ENCODE measurements at regions not wholly inside any gene's neighbourhood (a gene's known extent, or its start where the extent isn't known, plus 50 kb on each side); places are given as distances from the start of the nearest gene placed in this dataset.

- no peaks in the 10 kb centered on the region for H3K27me3 Mint-ChIP-seq (ENCODE audit: insufficient read depth)
- peaks cover 6% of the 10 kb centered on the region; the same call in 1 of the 2 replicates for H3K36me3 Mint-ChIP-seq (ENCODE audit: low read depth)
- no peak for DNase-seq
- H3K4me1 Mint-ChIP-seq (ENCODE audit: low read depth): no peaks in the 10 kb centered on the region
- H3K27ac Mint-ChIP-seq: no peak overlapping the region
- H3K4me3 Mint-ChIP-seq: no peak overlapping the region
- no peak for TF ChIP-seq CTCF (IDR thresholded peaks at IDR 0.05)
- peaks cover 24% of the 10 kb centered on the region for H3K9me3 Mint-ChIP-seq
Measured at GRCh38 chr13:67943116-67943515, 713.0 kb upstream of the PCDH9 start.

GRCh38 chr13:67935626-67936025 is 705.5 kb upstream of the PCDH9 start:
- no peak for TF ChIP-seq CTCF (IDR thresholded peaks at IDR 0.05)
- no peaks in the 10 kb centered on the region for H3K4me1 Mint-ChIP-seq (ENCODE audit: low read depth)
- no peak overlapping the region for H3K4me3 Mint-ChIP-seq

GRCh38 chr13:67934617-67935330 is 704.6 kb upstream of the PCDH9 start:
- Mint-ChIP-seq H3K4me3 (no peak overlapping the region), H3K27ac (no peak overlapping the region), H3K36me3 (ENCODE audit: low read depth) (no peaks in the 10 kb centered on the region), H3K27me3 (ENCODE audit: insufficient read depth) (no peaks in the 10 kb centered on the region), H3K4me1 (ENCODE audit: low read depth) (no peaks in the 10 kb centered on the region), H3K9me3 (peaks cover 42% of the 10 kb centered on the region)
- no peak for DNase-seq
- TF ChIP-seq CTCF (IDR thresholded peaks at IDR 0.05): no peak

More at GRCh38 chr13:67935626-67936025, 705.5 kb upstream of the PCDH9 start:
- Mint-ChIP-seq H3K27me3 (ENCODE audit: insufficient read depth) (no peaks in the 10 kb centered on the region), H3K27ac (no peak overlapping the region), H3K36me3 (ENCODE audit: low read depth) (no peaks in the 10 kb centered on the region), H3K9me3 (peaks cover 42% of the 10 kb centered on the region)
- no peak for DNase-seq

- Mint-ChIP-seq H3K4me3 (no peak overlapping the region), H3K27me3 (ENCODE audit: insufficient read depth) (no peaks in the 10 kb centered on the region), H3K36me3 (ENCODE audit: low read depth) (no peaks in the 10 kb centered on the region), H3K9me3 (peaks cover 39% of the 10 kb centered on the region), H3K4me1 (ENCODE audit: low read depth) (no peaks in the 10 kb centered on the region), H3K27ac (no peak overlapping the region)
- TF ChIP-seq CTCF (IDR thresholded peaks at IDR 0.05): no peak
- no peak for DNase-seq
Measured at GRCh38 chr13:67932991-67933390, 702.9 kb upstream of the PCDH9 start.

GRCh38 chr13:67917291-67917987 is 687.3 kb upstream of the PCDH9 start:
- H3K27me3 Mint-ChIP-seq (ENCODE audit: insufficient read depth): no peaks in the 10 kb centered on the region

More at GRCh38 chr13:67917291-67917987, 687.3 kb upstream of the PCDH9 start:
- H3K27ac Mint-ChIP-seq: no peak overlapping the region
- no peak overlapping the region for H3K4me3 Mint-ChIP-seq
- TF ChIP-seq CTCF (IDR thresholded peaks at IDR 0.05): no peak
- H3K4me1 Mint-ChIP-seq (ENCODE audit: low read depth): no peaks in the 10 kb centered on the region
- no peaks in the 10 kb centered on the region for H3K36me3 Mint-ChIP-seq (ENCODE audit: low read depth)
- no peak for DNase-seq
- H3K9me3 Mint-ChIP-seq: peaks cover 13% of the 10 kb centered on the region
